Mesenchymal stem cell (in vitro differentiated cells and primary cell): ENCODE measurements at regions not wholly inside any gene's neighbourhood (a gene's known extent, or its start where the extent isn't known, plus 50 kb on each side); places are given as distances from the start of the nearest gene placed in this dataset.

ENCODE experiments used
- DNase-seq: peaks from one replicate; pipeline ENCODE4 v3.0.0-alpha.2; 2013
- H2AFZ ChIP-seq: one replicate; pipeline ENCODE4 v1.6.1; 2013; ENCODE audit warnings: low read depth, mild to moderate bottlenecking, control low read depth, inconsistent platforms, low read length, moderate library complexity
- H2AK5ac ChIP-seq: 2 replicates; pipeline ENCODE4 v1.6.1; 2013; ENCODE audit warnings: low read length, moderate library complexity, mild to moderate bottlenecking, inconsistent platforms; ENCODE audit not compliant: severe bottlenecking
- H2BK120ac ChIP-seq: one replicate; pipeline ENCODE4 v1.6.1; 2013; ENCODE audit warnings: low read depth, mild to moderate bottlenecking, inconsistent platforms, low read length, moderate library complexity
- H2BK12ac ChIP-seq, 2 experiments: one replicate each; pipeline ENCODE4 v1.6.1; 2013; ENCODE audit warnings: inconsistent platforms in 2 of 2, low read length in 2 of 2, mild to moderate bottlenecking in 2 of 2, moderate library complexity in 2 of 2, control low read depth in 1 of 2
- H2BK15ac ChIP-seq: one replicate; pipeline ENCODE4 v1.6.1; 2013; ENCODE audit warnings: mild to moderate bottlenecking, low read depth, inconsistent platforms; ENCODE audit not compliant: poor library complexity, severe bottlenecking
- H2BK5ac ChIP-seq: 2 replicates; pipeline ENCODE4 v1.6.1; 2013; ENCODE audit warnings: low read depth, mild to moderate bottlenecking, low read length, control low read depth, inconsistent platforms; ENCODE audit not compliant: poor library complexity, severe bottlenecking
- H3K14ac ChIP-seq, 2 experiments: one replicate each; pipeline ENCODE4 v1.6.1; 2013; ENCODE audit warnings: inconsistent platforms in 2 of 2, low read length in 2 of 2, control low read depth in 1 of 2, mild to moderate bottlenecking in 1 of 2, moderate library complexity in 1 of 2
- H3K18ac ChIP-seq, 2 experiments: one replicate each; pipeline ENCODE4 v1.6.1; 2013; ENCODE audit warnings: inconsistent platforms in 2 of 2, low read length in 2 of 2, control low read depth in 1 of 2, low read depth in 1 of 2, mild to moderate bottlenecking in 1 of 2
- H3K23ac ChIP-seq, 2 experiments: one replicate each; pipeline ENCODE4 v1.6.1; 2013; ENCODE audit warnings: inconsistent platforms in 2 of 2, low read length in 2 of 2, mild to moderate bottlenecking in 2 of 2, moderate library complexity in 2 of 2, control low read depth in 1 of 2
- H3K27ac ChIP-seq: 2 replicates; pipeline ENCODE4 v1.5.1; 2013; ENCODE audit warnings: mild to moderate bottlenecking, moderate library complexity, low read length, control low read depth, inconsistent platforms; ENCODE audit not compliant: poor library complexity, severe bottlenecking
- H3K27me3 ChIP-seq, 2 experiments: 2 replicates each; pipeline versions ENCODE4 v1.6.1 to v1.7.0; 2013; ENCODE audit warnings: low read length in 2 of 2, mild to moderate bottlenecking in 2 of 2, moderate library complexity in 2 of 2, control low read depth in 1 of 2, inconsistent platforms in 1 of 2; ENCODE audit not compliant: control insufficient read depth in 1 of 2, insufficient read depth in 1 of 2
- H3K36me3 ChIP-seq, 2 experiments: 2 replicates each; pipeline versions ENCODE4 v1.6.1 to v1.7.0; 2013; ENCODE audit warnings: low read length in 2 of 2, control low read depth in 1 of 2, inconsistent platforms in 1 of 2, low read depth in 1 of 2, mild to moderate bottlenecking in 1 of 2; ENCODE audit not compliant: insufficient read depth in 2 of 2, control insufficient read depth in 1 of 2
- H3K4ac ChIP-seq, 2 experiments: one replicate each; pipeline ENCODE4 v1.6.1; 2013; ENCODE audit warnings: inconsistent platforms in 2 of 2, low read length in 2 of 2, mild to moderate bottlenecking in 2 of 2, moderate library complexity in 2 of 2, control low read depth in 1 of 2, low read depth in 1 of 2
- H3K4me1 ChIP-seq: 2 replicates; pipeline ENCODE4 v1.6.1; 2013; ENCODE audit warnings: low read depth, low read length, control low read depth; ENCODE audit not compliant: control insufficient read depth, insufficient read depth
- H3K4me2 ChIP-seq: 2 replicates; pipeline ENCODE4 v1.6.1; 2013; ENCODE audit warnings: low read length, mild to moderate bottlenecking, inconsistent platforms; ENCODE audit not compliant: poor library complexity, severe bottlenecking
- H3K4me3 ChIP-seq, 2 experiments: 2 replicates each; pipeline versions ENCODE4 v1.5.1 to v1.7.0; 2013; ENCODE audit warnings: low read length in 2 of 2, mild to moderate bottlenecking in 2 of 2, control low read depth in 1 of 2, low read depth in 1 of 2; ENCODE audit not compliant: insufficient read depth in 1 of 2
- H3K79me1 ChIP-seq: replicated peaks from 2 replicates; pipeline ENCODE4 v1.6.1; 2013; ENCODE audit warnings: mild to moderate bottlenecking, control low read depth, low read length, inconsistent platforms; ENCODE audit not compliant: poor library complexity, severe bottlenecking
- H3K9ac ChIP-seq: 2 replicates; pipeline ENCODE4 v1.7.0; 2013; ENCODE audit warnings: mild to moderate bottlenecking, low read length, moderate library complexity
- H3K9me3 ChIP-seq: 2 replicates; pipeline ENCODE4 v1.7.0; 2013; ENCODE audit warnings: mild to moderate bottlenecking, low read length; ENCODE audit not compliant: control insufficient read depth
- H4K8ac ChIP-seq: one replicate; pipeline ENCODE4 v1.6.1; 2013; ENCODE audit warnings: inconsistent platforms, mild to moderate bottlenecking, low read length, moderate library complexity
- H4K91ac ChIP-seq: one replicate; pipeline ENCODE4 v1.6.1; 2013; ENCODE audit warnings: mild to moderate bottlenecking, low read length, inconsistent platforms
- WGBS: methylation state at CpG from one replicate; pipeline ENCODE4 v1.1.7; 2013; ENCODE audit warnings: mixed read lengths; 5-methylcytosine and 5-hydroxymethylcytosine counted together

GRCh38 chr12:131529196-131530040 lies 181.5 kb upstream of the SFSWAP start:
- H3K4ac ChIP-seq: no peak overlapping the region
- no peaks in the 10 kb centered on the region for H3K79me1 ChIP-seq
- no peak overlapping the region for H3K14ac ChIP-seq
- H3K9me3 ChIP-seq: no peaks in the 10 kb centered on the region
- H2BK120ac ChIP-seq: no peak overlapping the region
- no peak overlapping the region for H2BK12ac ChIP-seq
- no peak overlapping the region for H3K18ac ChIP-seq
- H3K4me2 ChIP-seq: no peak overlapping the region
- DNase-seq: no peak
- no peaks in the 10 kb centered on the region for H3K4me1 ChIP-seq
- peaks cover 0 to 9% of the 10 kb centered on the region in 2 experiments for H3K27me3 ChIP-seq
- no peak overlapping the region for H2AFZ ChIP-seq
- H2AK5ac ChIP-seq: no peak overlapping the region
- peak overlapping the region in 1 of 2 experiments; percentile 22 for H3K4me3 ChIP-seq
- H3K36me3 ChIP-seq: no peaks in the 10 kb centered on the region
- no peak overlapping the region for H2BK5ac ChIP-seq
- H2BK15ac ChIP-seq: no peak overlapping the region
- H4K8ac ChIP-seq: no peak overlapping the region
- WGBS: 86% methylated on average over 16 of the region's 18 CpGs
- H3K9ac ChIP-seq: no peak overlapping the region
- H3K23ac ChIP-seq: no peak overlapping the region
- H4K91ac ChIP-seq: no peak overlapping the region
- no peak overlapping the region for H3K27ac ChIP-seq

DNA sequence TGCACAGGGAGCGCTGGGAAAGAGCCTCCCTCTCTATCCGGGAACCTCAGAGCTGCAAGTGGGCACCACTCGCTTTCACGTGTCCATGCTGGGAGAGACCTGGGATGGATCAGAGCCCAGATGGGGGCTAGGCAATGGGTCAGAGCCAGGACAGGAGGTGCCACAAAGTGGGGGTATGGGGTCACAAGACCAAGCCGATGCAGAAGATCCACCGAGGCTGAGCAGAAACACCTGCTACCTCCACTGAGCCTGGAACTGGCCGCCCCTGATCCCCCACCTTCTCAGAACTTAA lies 180.9 kb upstream of the SFSWAP start:
- Histone ChIP-seq H2BK12ac (no peak overlapping the region), H3K4me1 (no peaks in the 10 kb centered on the region), H3K4me3 (no peak overlapping the region), H3K27me3 (peaks cover 0 to 9% of the 10 kb centered on the region in 2 experiments), H3K36me3 (no peaks in the 10 kb centered on the region), H2BK15ac (no peak overlapping the region), H3K23ac (no peak overlapping the region), H4K91ac (no peak overlapping the region), H3K4me2 (no peak overlapping the region), H3K18ac (no peak overlapping the region), H3K14ac (no peak overlapping the region), H3K9ac (no peak overlapping the region), H3K27ac (no peak overlapping the region), H2BK120ac (no peak overlapping the region), H2AFZ (no peak overlapping the region), H2BK5ac (no peak overlapping the region), H3K4ac (no peak overlapping the region), H3K9me3 (no peaks in the 10 kb centered on the region), H2AK5ac (no peak overlapping the region), H4K8ac (no peak overlapping the region), H3K79me1 (no peaks in the 10 kb centered on the region)
- WGBS: 81% methylated on average over 5 of the region's 7 CpGs
- no peak for DNase-seq

GRCh38 chr12:131530422-131530821 lies 180.5 kb upstream of the SFSWAP start:
- Histone ChIP-seq H3K4me2 (no peak overlapping the region), H4K8ac (no peak overlapping the region), H3K14ac (no peak overlapping the region), H3K9me3 (no peaks in the 10 kb centered on the region), H3K4ac (no peak overlapping the region), H3K79me1 (no peaks in the 10 kb centered on the region), H3K4me1 (no peaks in the 10 kb centered on the region), H3K4me3 (no peak overlapping the region), H3K36me3 (no peaks in the 10 kb centered on the region), H3K27ac (no peak overlapping the region), H3K27me3 (peaks cover 0 to 9% of the 10 kb centered on the region in 2 experiments), H2BK120ac (no peak overlapping the region), H2BK12ac (no peak overlapping the region), H2BK15ac (no peak overlapping the region), H2AFZ (no peak overlapping the region), H3K9ac (no peak overlapping the region), H2AK5ac (no peak overlapping the region), H2BK5ac (no peak overlapping the region), H3K18ac (no peak overlapping the region), H3K23ac (no peak overlapping the region), H4K91ac (no peak overlapping the region)
- no peak for DNase-seq
- WGBS: 81% methylated on average over 5 of the region's 5 CpGs

DNA sequence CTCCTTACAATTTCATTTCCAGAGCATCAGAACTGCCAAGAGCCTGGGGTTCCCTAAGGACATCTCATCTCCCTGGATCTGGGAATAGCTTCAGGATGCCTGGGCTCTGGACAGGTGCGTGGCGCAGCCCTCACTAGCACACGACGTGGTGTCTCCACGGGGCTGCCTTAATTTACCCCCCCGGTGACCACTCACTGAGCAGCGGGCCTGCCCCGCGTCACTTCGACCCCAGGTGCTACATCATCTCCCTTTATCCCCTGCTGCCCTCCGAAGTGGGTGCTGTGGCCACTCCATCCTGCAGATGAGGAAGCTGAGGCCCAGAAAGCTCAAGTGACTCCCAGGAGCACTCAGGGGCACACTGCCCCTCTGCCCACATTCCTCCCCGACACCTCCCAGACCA lies 177.8 kb upstream of the SFSWAP start:
- DNase-seq: no peak
- H2BK12ac ChIP-seq: no peak overlapping the region
- H3K9me3 ChIP-seq: no peaks in the 10 kb centered on the region
- H3K36me3 ChIP-seq: no peaks in the 10 kb centered on the region
- no peaks in the 10 kb centered on the region for H3K79me1 ChIP-seq
- H2BK15ac ChIP-seq: no peak overlapping the region
- H4K91ac ChIP-seq: no peak overlapping the region
- H3K27ac ChIP-seq: no peak overlapping the region
- no peak overlapping the region for H2AK5ac ChIP-seq
- no peak overlapping the region for H3K14ac ChIP-seq
- no peak overlapping the region for H3K23ac ChIP-seq
- H3K4me2 ChIP-seq: no peak overlapping the region
- no peak overlapping the region for H2BK120ac ChIP-seq
- peaks cover 0 to 9% of the 10 kb centered on the region in 2 experiments for H3K27me3 ChIP-seq
- no peak overlapping the region for H4K8ac ChIP-seq
- H3K4me1 ChIP-seq: no peaks in the 10 kb centered on the region
- no peak overlapping the region for H2AFZ ChIP-seq
- H3K18ac ChIP-seq: no peak overlapping the region
- H3K4ac ChIP-seq: no peak overlapping the region
- H3K4me3 ChIP-seq: no peak overlapping the region
- 88% methylated on average over 11 of the region's 12 CpGs for WGBS
- no peak overlapping the region for H3K9ac ChIP-seq
- H2BK5ac ChIP-seq: no peak overlapping the region
